HG02852 (cell line): ENCODE measurements at regions not wholly inside any gene's neighbourhood (a gene's known extent, or its start where the extent isn't known, plus 50 kb on each side); places are given as distances from the start of the nearest gene placed in this dataset.
"Not testable (repeated sequence)": the region's sequence is repeated elsewhere in the genome, so short reads cannot be mapped to it uniquely, and the experiment has no call there.

Experiments used
- ATAC-seq: cut with Tn5 transposase; IDR thresholded peaks from one replicate; pipeline ENCODE4 v1.9.1; 2021; ENCODE audit warnings: mild to moderate bottlenecking, moderate library complexity; ENCODE audit not compliant: unreplicated experiment

- ATAC-seq, result no peak
Measured at GRCh38 chr18:28771849-28772248, 594.9 kb upstream of the CDH2 start.

DNA sequence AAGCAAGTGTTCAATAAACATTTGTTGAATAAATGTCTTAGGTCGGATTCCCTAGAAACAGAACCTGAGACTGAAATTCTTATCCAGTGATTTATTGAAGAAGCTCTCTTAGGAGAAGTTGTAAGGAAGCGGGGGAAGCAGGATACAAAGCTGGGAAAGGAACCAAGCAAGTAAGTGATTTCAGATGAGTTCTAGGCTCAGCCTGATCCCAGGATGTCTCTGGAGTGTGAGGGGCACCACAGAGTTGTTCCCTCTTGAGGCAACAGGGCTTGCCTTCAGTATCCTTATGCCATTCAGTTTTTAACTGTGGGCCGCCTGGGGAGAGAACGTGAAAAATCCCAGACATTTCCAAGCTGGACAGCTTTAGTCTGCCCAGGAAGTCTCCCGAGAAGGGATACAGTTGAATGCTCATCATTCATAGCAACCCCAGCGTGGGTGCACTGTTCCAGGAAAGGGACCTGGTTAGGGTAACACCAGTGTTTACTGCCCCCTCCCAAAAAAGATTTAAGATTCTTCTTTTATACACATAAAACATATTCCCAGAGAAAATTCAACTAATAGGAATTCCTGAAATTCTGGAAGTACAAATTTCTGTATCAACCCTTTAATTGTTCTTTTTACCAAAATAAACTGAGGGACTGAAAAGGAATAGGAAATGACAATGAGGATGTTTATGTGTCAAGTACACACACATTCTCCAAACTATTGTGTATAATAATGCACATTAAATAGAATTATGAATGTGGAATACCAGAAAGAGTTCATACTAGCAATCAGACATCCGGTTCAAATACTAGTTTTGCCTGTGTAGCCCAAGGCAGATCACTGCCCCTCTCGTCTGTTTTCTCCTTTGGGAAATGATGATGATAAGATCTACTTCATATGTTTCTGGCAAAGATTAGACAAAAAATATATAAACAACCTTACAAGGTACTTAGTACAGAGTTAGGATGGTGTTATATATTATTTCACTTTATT is 592.1 kb upstream of the CDH2 start:
- ATAC-seq, result no peak

DNA sequence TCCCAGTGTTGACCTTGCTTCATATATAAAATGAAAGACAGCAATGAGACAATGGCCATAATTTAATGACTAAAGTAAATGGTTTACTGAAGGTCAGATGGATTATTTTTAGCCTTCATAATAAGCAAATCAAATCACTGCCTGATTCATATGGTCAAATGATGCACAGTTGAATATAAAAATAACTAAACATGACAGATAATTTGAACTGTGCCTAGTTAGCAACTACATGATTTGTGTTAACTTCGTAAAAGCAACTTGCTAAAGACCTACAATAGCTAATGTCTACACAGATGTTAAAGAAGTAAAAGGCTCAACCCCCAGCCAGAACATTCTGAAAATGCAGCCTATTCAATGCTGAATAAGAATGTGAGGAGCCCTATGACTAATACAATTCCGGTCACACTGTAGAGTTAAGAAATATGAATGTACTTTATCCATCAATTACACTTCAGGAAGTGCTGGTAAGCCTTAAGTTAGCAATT is 590.8 kb upstream of the CDH2 start:
- ATAC-seq, result no peak

DNA sequence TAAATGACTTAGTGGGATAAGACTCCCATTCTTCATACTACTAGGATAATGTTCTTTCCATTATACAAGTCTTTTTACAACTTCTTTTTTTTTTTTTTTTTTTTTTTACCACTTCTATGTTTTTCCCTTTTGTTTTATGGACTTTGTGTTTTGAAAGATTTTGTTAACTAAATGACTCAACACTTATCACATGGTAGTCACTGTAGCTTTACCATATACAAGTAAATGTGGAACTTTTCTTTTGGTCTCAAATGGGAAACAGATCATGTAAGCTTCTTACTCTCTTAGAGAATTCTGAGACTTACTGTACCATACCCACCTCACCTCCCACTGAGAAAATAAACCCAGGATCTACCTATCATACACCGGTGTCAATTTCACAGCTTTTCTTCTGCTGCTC is 590.3 kb upstream of the CDH2 start:
- ATAC-seq, result no peak

GRCh38 chr18:28766721-28767120 is 589.8 kb upstream of the CDH2 start:
- no peak for ATAC-seq

GRCh38 chr18:28766027-28766426 is 589.1 kb upstream of the CDH2 start:
- no peak for ATAC-seq

- no peak for ATAC-seq
Measured at GRCh38 chr18:28760299-28760698, 583.4 kb upstream of the CDH2 start.

GRCh38 chr18:28757466-28758008 is 580.6 kb upstream of the CDH2 start:
- no peak for ATAC-seq

DNA sequence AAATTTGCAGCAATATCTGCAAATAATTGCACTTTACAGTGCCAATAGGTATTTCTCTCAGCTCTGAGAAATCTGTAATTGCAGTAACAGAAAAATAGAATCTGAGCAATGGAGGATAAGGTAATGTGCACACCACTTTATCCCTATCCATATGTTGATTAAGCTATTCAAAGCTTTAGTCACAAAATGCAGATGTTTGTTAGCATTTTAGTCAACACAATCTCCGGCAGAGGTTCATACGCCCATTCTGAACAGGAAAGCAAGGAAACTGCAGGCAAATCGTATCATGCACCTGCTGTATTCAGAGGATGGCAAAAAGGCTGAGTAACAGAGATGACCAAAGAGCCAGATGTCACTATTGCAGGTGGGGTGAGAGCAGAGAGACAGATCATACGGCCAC is 566.2 kb upstream of the CDH2 start:
- ATAC-seq, result no peak

DNA sequence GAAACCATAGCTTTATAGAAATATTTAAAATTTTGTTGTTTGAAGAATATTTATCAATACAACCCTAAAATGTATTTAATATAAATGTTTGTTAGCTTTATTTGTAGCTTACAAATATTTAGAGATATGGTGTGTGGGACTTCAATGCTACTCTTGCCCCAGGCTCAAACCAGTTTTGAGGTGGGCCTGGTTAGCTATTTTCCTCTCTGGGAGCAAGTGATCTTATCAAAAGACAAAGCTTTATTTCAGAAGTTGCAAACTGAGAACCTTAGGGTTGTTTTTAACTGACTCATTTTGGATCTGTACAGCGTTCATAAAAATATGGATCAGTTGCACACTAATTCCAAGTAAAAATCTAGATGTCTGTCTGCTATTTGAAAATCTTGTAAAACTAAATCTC is 563.6 kb upstream of the CDH2 start:
- ATAC-seq, result no peak

DNA sequence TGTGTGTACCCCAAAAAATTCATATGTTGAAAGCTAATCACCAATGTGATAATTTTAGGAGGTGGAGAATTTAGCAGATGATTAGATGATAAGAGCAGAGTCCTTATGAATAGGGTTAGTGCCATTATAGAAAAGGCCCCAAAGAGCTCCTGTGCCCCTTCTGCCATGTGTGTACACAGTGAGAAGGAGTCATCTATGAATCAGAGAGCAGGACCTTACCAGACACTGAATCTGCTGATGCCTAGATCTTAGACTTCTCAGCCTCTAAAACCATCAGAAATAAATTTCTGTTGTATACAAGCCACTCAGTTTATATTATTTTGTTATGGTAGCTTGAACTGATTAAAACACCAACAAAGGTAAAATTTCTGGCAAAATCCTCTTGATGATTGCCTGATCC is 560.0 kb upstream of the CDH2 start:
- ATAC-seq, result no peak

GRCh38 chr18:28736223-28736622 is 559.3 kb upstream of the CDH2 start:
- ATAC-seq, result no peak

GRCh38 chr18:28735731-28736130 is 558.8 kb upstream of the CDH2 start:
- ATAC-seq, result no peak

- no peak for ATAC-seq
Measured at GRCh38 chr18:28729321-28729720, 552.4 kb upstream of the CDH2 start.

DNA sequence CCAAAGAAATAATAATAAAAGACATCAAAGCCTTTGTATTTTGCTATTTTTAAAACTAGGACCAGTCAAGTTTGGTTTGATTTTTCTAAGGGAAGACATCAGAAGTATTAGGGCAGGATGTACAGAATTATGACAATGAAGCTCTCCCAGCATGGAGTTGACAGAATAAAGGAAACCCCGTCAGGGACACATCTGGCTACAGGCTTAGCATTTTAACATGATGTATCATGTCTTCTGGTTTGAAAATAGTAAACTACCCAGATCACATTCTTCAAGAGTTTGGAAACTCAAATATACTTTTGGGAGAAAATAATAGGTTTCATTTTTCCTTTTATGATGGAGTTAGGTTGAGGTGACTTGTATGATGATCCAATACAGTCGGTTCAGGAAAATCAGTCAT is 552.0 kb upstream of the CDH2 start:
- no peak for ATAC-seq

- not testable (repeated sequence) for ATAC-seq
Measured at GRCh38 chr18:28727189-28727588, 550.3 kb upstream of the CDH2 start.

DNA sequence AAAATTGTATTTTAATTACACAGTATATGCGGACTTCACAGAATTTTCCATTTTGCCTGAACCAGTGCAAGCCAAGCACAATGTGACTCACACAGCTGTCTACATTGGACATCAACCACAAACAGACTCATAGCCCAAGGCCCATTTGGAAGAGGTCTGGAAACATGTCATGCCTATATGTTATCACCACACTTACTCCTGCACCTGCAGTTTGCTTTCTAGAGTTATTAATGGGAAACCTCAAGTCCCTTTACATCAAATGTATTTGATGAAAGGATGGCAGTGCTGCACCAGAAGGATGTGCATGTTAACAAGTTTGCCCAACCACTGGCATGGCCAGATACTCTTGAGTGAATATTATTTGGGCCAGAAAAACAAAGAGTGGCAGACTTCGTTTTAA is 548.9 kb upstream of the CDH2 start:
- no peak for ATAC-seq

- no peak for ATAC-seq
Measured at GRCh38 chr18:28723506-28723905, 546.6 kb upstream of the CDH2 start.

- no peak for ATAC-seq
Measured at GRCh38 chr18:28718696-28719095, 541.8 kb upstream of the CDH2 start.

GRCh38 chr18:28716338-28716737 is 539.4 kb upstream of the CDH2 start:
- ATAC-seq, result no peak

DNA sequence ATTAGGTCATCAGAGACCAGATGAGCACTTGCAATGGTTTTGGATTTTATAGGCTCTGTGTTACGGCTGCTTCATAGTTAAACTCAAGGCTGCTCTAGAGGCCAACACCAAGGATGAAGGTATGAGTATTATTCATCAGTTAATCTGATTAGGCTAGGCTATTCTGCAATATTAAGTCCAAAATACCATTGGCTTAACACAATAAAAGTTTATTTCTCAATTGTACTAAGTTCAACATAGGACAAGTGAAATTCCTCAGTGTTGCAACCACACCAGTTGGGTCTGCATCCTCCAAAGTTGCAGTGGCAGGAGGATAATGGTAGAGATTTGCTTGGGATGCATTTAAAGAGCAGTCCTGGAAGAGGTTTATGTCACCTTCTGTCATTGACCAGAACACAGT is 538.3 kb upstream of the CDH2 start:
- ATAC-seq, result no peak

GRCh38 chr18:28714498-28714897 is 537.6 kb upstream of the CDH2 start:
- no peak for ATAC-seq
